ENCODE measurements at regions not wholly inside any gene's neighbourhood (a gene's known extent, or its start where the extent isn't known, plus 50 kb on each side); places are given as distances from the start of the nearest gene placed in this dataset.

DNA sequence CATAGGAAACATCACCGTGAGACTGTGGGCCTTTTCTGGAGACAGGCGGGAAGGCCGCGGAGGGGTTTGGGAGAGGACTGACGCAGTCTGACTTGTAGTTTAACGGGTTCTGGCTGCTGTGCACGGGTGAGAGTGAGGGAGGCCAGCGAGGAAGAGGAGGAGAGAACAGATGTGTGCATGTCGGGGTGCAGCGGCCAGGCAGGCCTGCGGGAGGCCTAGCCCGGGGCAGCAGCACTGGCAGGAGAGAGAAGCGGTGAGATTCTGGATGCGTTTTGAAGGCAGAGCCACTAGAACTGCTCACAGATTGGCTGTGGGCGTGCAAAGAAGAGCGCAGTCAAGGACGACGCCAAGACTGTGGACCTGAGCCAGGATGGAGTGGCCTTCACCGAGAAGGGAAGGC is 53.9 kb downstream of the PTGR3 start:
- no peak for TF ChIP-seq YY1 (IDR thresholded peaks at IDR 0.05; ENCODE audit: low read depth)
- TF ChIP-seq, protein P1, sequence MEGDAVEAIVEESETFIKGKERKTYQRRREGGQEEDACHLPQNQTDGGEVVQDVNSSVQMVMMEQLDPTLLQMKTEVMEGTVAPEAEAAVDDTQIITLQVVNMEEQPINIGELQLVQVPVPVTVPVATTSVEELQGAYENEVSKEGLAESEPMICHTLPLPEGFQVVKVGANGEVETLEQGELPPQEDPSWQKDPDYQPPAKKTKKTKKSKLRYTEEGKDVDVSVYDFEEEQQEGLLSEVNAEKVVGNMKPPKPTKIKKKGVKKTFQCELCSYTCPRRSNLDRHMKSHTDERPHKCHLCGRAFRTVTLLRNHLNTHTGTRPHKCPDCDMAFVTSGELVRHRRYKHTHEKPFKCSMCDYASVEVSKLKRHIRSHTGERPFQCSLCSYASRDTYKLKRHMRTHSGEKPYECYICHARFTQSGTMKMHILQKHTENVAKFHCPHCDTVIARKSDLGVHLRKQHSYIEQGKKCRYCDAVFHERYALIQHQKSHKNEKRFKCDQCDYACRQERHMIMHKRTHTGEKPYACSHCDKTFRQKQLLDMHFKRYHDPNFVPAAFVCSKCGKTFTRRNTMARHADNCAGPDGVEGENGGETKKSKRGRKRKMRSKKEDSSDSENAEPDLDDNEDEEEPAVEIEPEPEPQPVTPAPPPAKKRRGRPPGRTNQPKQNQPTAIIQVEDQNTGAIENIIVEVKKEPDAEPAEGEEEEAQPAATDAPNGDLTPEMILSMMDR (IDR thresholded peaks at IDR 0.05): no peak
- no peak for TF ChIP-seq POLR2AphosphoS5 (IDR thresholded peaks at IDR 0.05; ENCODE audit: low read depth, low read length)
- no peak for TF ChIP-seq RAD21 (IDR thresholded peaks at IDR 0.05; ENCODE audit: low read length)
- TF ChIP-seq EZH2phosphoT487 (IDR thresholded peaks at IDR 0.05; ENCODE audit: borderline replicate concordance, low read depth): no peak
- TF ChIP-seq, protein P2, sequence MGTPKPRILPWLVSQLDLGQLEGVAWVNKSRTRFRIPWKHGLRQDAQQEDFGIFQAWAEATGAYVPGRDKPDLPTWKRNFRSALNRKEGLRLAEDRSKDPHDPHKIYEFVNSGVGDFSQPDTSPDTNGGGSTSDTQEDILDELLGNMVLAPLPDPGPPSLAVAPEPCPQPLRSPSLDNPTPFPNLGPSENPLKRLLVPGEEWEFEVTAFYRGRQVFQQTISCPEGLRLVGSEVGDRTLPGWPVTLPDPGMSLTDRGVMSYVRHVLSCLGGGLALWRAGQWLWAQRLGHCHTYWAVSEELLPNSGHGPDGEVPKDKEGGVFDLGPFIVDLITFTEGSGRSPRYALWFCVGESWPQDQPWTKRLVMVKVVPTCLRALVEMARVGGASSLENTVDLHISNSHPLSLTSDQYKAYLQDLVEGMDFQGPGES (IDR thresholded peaks at IDR 0.05; ENCODE audit: low read depth, low read length): no peak
- TF ChIP-seq, protein P3, sequence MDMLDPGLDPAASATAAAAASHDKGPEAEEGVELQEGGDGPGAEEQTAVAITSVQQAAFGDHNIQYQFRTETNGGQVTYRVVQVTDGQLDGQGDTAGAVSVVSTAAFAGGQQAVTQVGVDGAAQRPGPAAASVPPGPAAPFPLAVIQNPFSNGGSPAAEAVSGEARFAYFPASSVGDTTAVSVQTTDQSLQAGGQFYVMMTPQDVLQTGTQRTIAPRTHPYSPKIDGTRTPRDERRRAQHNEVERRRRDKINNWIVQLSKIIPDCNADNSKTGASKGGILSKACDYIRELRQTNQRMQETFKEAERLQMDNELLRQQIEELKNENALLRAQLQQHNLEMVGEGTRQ (IDR thresholded peaks at IDR 0.05; ENCODE audit: borderline replicate concordance, low read depth, low read length): no peak
- TF ChIP-seq TCF12 (IDR thresholded peaks at IDR 0.05): no peak
- no peak for TF ChIP-seq GATA2 (CRISPR knock-in tag; IDR thresholded peaks at IDR 0.05)

All from SK-N-SH (cell line).